Stimulated activated CD4-positive, alpha-beta T cell treated with anti-CD3 and anti-CD28 coated beads, Interleukin-2, amount 100 ng/mL, for 24 hours (primary cell): ENCODE measurements at regions not wholly inside any gene's neighbourhood (a gene's known extent, or its start where the extent isn't known, plus 50 kb on each side); places are given as distances from the start of the nearest gene placed in this dataset.
"Not testable (repeated sequence)": the region's sequence is repeated elsewhere in the genome, so short reads cannot be mapped to it uniquely, and the experiment has no call there.

Experiments used
- DNase-seq, 2 donors: peaks; one replicate each; pipeline ENCODE4 v3.0.0-alpha.2; 2020

- DNase-seq, result no peak
Measured at GRCh38 chr2:217362286-217362685, 502.4 kb upstream of the TNP1 start.

DNA sequence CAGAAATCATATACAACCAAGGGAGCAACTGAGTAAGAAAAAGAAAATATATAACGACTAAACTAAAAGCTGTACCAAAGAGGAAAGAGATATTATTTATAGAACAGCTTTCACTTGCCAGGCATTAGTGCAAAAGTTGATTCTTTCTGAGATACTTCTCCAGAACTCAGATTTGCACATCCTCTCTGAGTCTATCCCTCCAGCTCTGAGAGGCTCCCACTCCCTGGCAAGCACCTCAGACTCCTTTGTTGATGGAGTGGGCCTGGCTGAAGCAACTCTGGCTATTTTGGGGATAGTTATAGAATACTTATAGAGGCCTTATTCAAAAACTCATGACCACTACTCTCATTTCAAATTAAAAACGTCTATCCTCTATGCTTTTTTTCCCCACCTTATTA, 501.6 kb upstream of the TNP1 start:
- no peak for DNase-seq

GRCh38 chr2:217360781-217361482, 501.1 kb upstream of the TNP1 start:
- no peak for DNase-seq

DNA sequence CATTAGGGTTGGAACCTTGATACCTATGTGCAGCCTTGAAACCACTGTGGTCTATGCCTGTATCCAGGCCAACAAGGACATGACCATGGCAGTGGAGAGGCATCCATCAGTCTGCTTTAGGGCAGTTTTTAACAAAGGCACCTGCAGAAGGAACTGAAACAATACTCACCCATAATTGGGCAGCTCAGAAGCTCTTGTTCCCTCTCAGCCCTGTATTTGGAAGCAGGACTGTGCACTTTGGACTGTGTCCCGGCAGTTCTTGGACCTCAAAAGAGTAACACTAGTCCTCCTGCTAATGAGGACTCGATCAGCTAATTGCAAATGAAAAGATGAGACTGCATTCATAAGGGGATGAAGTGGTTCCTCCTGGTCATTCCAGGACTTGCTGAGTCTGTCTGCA, 500.2 kb upstream of the TNP1 start:
- DNase-seq, result no peak

DNA sequence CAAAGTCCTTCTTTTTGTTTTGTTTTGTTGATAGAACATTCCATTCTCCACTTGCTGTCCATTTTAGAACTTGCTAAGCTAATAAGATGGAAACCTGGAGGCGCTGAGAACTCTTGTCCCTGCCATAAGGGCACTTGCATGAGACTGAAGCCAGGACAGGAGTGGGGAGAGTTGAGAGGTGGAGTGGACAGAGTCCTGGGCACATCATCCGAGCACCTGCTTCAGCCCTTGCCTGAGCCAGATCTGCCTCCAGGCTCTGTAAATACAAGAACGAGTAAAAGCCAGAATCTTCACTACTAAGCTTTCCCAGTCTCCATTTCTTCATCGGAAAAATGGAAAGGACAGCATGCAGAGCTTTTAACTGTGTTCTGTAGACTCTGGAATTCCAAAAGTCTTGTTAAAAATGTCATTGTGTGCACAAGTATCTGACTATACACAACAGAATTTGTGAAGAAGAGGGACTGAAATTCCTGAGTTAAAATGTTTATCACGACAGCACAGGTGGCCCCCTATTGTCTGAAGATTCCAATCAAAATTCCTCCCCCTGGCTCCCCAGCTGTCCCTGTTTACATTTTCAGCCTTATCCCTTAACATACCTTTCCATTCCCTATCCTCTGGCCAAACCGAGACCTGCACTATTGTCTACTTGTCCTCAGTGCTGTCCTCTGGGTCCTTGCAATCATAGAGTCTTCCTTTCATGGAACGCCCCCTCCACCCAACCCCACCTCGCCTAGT, 498.2 kb upstream of the TNP1 start:
- DNase-seq, result no peak

GRCh38 chr2:217356781-217357180, 496.9 kb upstream of the TNP1 start:
- DNase-seq, result no peak

- DNase-seq, result no peak
Measured at GRCh38 chr2:217356142-217356541, 496.3 kb upstream of the TNP1 start.

GRCh38 chr2:217353591-217353990, 493.7 kb upstream of the TNP1 start:
- no peak for DNase-seq

GRCh38 chr2:217351378-217351777, 491.5 kb upstream of the TNP1 start:
- DNase-seq, result no peak

DNA sequence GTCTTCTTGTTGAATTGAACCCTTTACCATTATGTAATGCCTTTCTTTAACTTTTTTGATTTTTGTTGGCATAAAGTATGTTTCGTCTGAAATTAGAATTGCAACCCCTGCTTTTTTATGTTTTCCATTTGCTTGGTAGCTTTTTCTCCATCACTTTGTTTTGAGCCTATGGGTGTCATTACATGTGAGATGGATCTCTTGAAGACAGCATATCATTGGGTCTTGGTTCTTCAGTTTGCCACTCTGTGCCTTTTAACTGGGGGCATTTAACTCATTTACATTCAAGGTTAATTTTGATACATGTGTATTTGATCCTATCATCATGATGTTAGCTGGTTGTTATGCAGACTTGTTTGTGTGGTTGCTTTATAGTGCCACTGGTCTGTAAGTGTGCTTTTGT, 489.4 kb upstream of the TNP1 start:
- no peak for DNase-seq

DNA sequence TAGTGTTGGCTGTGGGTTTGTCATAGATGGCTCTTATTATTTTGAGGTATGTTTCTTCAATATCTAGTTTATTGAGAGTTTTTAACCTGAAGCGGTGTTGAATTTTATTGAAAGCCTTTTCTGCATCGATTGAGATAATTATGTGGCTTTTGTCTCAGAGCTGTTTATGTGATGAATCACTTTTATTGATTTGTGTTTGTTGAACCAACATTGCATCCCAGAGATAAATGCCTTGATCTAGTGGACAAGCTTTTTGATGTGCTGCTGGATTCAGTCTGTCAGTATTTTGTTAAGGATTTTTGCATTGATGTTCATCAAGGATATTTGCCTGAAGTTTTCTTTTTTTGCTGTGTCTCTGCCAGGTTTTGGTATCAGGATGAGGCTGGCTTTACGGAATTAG, 487.8 kb upstream of the TNP1 start:
- not testable (repeated sequence) for DNase-seq

DNA sequence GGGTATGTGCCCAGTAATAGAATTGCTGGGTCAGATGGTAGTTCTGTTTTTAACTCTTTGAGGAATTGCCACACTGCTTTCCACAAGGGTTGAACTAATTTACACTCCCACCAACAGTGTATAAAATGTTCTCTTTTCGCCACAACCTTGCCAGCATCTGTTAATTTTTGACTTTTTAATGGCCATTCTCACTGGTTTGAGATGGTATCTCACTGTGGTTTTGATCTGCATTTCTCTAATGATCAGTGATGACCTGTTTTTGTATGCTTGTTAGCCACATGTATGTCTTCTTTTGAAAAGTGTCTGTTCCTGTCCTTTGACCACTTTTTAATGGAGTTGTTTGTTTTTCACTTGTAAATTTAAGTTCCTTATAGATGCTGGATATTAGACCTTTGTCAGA, 486.2 kb upstream of the TNP1 start:
- DNase-seq, result not testable (repeated sequence)

GRCh38 chr2:217340899-217341298, 481.0 kb upstream of the TNP1 start:
- no peak for DNase-seq

DNA sequence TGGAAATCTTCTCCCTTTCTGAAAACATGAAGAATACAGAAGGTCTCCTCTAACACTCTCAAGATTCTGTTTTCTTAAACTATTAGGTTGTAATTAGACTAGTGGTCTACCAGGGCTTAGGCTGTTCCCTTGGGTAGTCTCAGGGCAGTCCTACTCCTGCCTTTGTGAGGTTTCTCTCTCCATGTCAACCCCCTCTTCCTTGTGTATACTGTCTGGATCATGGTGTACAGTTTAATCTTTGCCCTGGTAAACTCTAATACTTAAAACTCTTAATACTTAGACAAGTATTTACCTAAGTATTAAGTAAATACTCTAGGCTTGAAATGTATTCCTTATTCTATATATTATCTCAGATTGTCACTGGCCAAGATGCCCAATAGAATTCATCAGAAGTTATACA, 480.3 kb upstream of the TNP1 start:
- DNase-seq, result no peak

DNA sequence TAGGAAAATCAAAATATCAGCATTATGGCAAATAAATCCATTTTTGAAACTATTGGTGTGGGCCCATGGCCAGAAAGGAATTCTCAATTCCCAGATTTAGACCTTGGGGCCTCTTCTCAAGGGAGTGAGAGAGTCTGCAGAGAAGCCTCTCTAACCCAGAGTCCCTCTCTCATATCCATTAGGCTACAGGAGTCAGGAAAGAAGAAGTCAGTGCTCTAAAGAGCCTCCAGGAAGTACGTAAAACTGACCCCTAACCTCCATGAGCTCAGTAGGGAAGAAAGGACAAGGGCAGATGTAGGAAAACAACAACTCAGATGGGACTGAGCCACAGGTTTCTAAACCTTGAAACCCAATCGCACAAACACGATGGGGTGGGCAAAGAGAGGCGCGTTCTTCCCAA, 479.9 kb upstream of the TNP1 start:
- DNase-seq, result no peak

- DNase-seq, result no peak
Measured at GRCh38 chr2:217338306-217338916, 478.5 kb upstream of the TNP1 start.

GRCh38 chr2:217337771-217338170, 477.9 kb upstream of the TNP1 start:
- DNase-seq, result no peak

DNA sequence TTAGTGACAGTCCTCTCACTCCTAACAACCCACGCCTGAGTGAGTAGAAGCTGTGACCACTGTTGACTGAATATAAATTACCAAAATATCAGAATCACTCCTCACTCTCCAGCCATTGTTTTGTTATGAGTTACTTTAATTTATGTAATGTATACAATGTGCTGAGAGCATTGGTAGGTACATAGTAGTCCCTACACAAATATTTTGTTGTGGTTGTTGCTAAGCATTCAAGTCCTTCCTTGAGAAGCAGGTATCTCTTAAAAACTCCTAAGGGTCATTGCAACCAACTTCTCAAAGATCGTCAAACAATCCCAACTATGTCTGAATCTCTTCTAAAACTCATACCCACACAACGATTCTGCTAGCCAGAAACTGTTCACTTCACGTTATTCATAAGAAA, 476.8 kb upstream of the TNP1 start:
- DNase-seq, result no peak

DNA sequence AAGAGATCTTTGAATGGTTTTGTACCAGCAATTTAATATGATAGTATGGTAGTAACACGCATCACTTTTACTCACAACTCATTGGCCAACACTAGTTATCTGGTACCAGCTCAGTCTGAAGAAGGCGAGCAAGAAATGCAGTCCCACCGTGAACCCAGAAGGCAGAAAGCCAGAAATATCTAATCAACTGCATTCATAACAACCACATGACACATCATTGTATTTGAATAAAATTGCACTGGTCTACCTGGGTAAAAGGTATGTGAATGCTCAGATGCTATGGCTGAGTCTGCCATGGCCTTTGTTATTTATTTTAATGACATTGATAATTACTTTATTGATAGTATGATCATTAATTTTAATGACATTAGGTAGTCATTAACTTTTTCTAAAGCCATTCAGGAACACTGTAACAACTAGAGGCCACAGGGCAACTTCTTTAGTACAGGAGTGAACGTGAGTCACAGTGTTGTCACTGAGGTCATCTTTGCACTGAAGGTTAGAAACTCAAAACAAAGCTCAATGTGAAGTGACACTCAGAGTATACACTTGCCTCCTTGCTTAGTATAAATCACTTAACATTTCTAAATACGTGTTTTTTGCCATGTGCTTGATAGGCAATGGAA, 475.6 kb upstream of the TNP1 start:
- no peak for DNase-seq

GRCh38 chr2:217334561-217334960, 474.7 kb upstream of the TNP1 start:
- DNase-seq, result no peak

GRCh38 chr2:217332866-217333265, 473.0 kb upstream of the TNP1 start:
- no peak for DNase-seq

- no peak for DNase-seq
Measured at GRCh38 chr2:217332417-217332791, 472.5 kb upstream of the TNP1 start.

DNA sequence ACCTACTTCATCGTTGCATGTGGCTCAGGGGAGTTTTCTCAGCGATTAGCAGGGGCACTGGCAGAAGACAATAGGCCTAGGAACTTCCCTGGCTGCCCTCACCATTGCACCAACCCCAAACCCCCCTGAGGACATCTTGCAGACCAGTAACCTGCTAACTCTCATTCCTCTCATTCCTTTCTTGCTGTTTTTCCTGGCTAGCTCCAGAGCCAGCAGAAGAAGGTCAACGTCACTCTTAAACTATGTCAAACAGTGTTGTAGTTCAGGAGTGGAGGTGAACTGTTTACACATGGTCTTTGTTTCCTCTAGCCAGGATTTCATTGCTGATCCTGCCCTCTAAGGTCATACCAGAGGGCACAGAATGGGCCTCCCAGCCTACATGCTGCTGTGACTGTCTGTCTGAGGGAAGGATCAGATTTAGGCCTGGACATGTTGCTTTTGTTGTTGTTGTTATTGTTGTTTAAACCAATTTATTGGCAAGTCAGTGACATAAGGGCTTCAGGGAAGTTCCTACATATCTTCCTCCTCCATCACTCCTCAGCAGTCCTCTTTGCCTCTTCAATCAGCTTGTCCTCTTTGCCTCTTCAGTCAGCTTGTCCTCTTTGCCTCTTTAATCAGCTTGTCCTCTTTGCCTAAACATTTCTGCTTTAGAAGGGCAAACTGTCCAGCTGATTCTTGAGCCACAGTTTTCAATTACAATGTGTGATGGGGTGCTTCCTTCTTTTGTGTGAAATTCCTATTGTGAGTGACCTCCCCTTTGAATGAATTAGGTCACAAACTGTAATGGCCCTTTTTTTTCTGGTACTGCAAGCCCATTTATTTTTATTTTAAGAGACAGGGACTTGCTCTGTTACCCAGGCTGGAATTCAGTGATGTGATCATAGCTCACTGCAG, 471.9 kb upstream of the TNP1 start:
- no peak for DNase-seq
